ENCODE measurements at regions not wholly inside any gene's neighbourhood (a gene's known extent, or its start where the extent isn't known, plus 50 kb on each side); places are given as distances from the start of the nearest gene placed in this dataset.

DNA sequence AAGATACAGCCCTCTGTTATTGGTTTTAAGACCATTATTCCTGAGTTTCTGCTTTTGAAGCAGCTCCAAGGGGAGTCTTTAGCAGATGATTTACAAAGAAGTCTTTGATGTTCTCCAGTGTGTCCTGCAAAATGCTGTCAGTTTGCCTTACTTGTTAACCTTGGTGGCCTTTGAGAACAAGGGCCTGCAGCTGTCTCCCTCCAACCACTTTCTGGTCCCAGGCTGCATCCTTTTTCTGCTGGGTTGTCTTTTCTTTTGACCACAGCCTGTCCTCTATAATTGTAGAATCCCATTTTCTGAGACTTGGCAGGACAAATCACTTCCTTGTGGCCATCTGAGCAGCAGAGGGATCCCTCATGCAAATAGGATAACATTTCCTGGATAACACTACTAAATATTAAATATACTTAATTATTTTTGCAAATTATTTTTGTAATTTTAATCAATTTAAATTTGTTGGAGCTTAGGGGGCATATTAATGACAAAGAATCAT lies 281.4 kb downstream of the DMRT2 start:
- no peak for DNase-seq (ENCODE audit: low spot score)

- no peak for DNase-seq (ENCODE audit: low spot score)
Measured at GRCh38 chr9:1332156-1332555, 282.0 kb downstream of the DMRT2 start.

GRCh38 chr9:1335174-1335573 lies 285.0 kb downstream of the DMRT2 start:
- DNase-seq (ENCODE audit: low spot score) = no peak

DNA sequence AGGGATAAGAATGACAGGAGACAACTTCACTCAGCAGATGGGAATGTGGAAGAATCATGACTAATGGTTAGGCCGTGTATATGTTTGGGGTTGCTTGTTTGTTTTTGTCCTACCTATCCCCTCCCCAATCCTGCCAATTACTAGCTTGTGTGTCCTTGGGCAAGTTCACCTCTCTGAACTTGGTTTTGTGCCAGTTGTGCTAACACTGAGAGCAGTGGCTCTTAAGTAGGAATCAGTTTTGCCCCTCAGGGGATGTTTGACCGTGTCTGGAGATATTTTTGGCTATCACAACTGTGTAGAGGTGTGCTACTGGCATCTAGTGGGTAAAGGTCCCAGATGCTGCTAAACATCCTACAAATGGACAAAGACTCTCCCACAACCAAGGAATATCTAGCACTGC lies 287.0 kb downstream of the DMRT2 start:
- no peak for DNase-seq (ENCODE audit: low spot score)

GRCh38 chr9:1340390-1340789 lies 290.2 kb downstream of the DMRT2 start:
- no peak for DNase-seq (ENCODE audit: low spot score)

- DNase-seq (ENCODE audit: low spot score) = no peak
Measured at GRCh38 chr9:1353291-1353690, 303.1 kb downstream of the DMRT2 start.

GRCh38 chr9:1354086-1354485 lies 303.9 kb downstream of the DMRT2 start:
- no peak for DNase-seq (ENCODE audit: low spot score)

DNA sequence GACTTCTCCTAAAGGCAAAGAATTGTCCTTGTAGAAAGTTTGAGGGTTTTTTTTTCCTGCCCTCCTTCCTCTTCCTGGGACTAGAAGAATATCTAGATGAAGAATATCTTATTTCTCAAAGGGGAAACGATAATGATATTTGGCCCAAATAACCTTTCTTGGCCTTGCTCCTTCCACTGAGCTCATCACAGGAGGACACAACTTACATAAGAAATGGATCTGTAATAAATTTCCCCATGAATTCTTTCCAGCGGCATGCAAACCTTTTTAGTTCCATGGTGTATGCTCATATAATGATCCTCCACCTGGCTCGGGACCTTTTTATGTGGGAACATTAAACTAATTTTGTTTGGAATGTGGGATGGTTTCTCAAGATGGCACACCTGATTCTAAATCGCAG lies 304.4 kb downstream of the DMRT2 start:
- DNase-seq (ENCODE audit: low spot score) = no peak

DNA sequence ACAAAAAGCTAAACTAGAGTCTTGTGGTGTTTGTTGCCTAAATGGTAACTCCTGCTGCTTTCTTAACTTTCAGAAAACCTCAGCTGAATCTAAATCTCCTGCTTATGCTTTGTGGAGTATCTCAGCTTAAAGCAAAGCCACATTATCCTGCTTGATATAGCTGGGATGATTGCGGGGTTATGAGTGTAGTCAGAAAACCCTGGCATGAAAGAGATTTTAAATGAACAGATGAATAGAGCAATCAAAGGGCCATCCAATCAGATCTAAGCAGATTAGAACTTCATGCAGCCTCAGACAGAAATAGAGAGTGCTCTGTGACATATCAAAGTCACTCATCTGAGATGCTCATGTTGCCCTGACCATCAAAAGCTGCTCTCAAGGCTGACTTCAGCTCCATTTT lies 305.5 kb downstream of the DMRT2 start:
- DNase-seq (ENCODE audit: low spot score) = no peak

DNA sequence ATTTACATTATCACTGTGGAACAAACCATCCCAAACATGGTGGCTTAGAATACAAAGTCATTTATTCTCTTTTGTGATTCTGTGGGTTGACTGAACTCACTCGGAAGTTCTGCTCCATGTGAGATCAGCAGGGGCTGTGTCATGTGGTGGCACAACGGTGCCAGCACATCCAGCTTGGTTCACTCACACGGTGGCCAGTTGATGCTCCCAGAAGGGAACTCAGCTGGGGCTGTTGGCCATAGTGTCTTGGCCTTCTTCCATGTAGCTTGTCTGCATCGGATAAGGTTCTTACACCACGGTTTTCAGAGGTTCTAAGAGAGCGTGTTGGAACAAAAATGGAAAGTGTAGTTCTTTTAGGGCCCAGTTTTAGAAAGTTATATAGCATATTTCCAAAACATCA lies 312.7 kb downstream of the DMRT2 start:
- DNase-seq (ENCODE audit: low spot score) = no peak

- no peak for DNase-seq (ENCODE audit: low spot score)
Measured at GRCh38 chr9:1366276-1366675, 316.1 kb downstream of the DMRT2 start.

GRCh38 chr9:1369297-1369696 lies 319.1 kb downstream of the DMRT2 start:
- no peak for DNase-seq (ENCODE audit: low spot score)

DNA sequence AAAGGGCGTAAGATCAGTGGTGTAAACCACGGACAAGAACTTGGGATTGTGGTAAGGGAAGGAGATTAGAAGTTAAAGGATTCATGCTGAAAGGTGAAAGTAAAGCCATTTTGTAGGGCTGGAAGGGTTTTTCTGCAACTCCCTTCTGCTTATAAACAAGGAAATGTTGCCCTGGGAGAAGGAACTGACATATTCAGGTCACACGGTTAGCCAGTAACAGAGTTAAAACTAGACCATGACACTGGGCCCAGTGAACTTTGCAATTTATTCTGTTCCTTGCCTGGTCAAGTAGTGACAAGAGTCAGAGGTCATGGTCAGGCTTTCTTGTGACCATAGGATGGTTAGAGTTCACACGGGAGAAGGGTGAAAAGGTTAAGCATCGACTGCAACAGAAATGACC lies 323.3 kb downstream of the DMRT2 start:
- no peak for DNase-seq (ENCODE audit: low spot score)

DNA sequence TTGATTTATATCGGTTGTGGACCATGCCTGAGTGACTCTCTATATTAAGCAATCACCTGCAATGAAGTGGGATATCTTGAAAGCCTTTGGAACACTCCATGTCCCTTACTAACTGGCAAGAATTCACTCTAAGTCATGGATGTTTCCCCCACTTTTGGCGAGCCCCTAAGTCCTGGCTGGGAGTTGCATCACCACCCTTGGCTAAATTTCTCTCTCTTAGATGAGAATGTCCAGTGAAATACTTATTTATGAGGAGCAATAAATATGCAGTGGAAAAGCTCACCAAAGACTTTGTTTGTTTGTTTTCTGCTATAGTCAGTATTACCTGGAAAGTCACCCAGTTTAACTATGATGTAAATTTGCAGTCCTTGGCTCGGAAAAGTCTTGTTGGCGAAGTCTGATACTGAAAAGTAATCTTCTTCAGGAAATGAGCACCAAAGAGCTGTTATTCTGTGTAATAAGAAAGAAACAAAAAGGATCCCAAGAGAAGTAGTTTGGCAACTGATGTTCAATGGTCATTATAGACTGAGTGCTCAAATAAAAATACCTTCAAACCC lies 333.8 kb downstream of the DMRT2 start:
- DNase-seq (ENCODE audit: low spot score) = no peak

GRCh38 chr9:1384816-1385215 lies 334.7 kb downstream of the DMRT2 start:
- no peak for DNase-seq (ENCODE audit: low spot score)

GRCh38 chr9:1386420-1386819 lies 336.3 kb downstream of the DMRT2 start:
- no peak for DNase-seq (ENCODE audit: low spot score)

DNA sequence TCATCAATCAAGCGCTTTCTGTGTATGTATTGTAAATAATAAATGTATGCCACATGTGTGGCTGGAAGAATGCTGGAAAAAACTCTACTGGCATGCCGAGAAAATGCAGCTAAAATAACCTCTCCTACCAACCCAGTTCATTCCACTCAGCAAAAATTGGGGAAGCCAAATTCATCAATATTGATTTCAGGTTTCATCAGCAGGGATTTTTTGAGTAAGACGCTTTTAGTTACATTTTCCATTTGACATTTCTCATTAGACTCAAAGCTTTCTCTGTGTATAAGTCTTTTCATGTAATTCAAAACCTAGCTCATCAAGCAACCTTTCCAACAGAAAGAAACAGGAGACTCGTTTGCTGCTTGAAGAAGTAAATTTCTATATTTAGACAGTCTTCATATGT lies 338.1 kb downstream of the DMRT2 start:
- no peak for DNase-seq (ENCODE audit: low spot score)

- no peak for DNase-seq (ENCODE audit: low spot score)
Measured at GRCh38 chr9:1400983-1401382, 350.8 kb downstream of the DMRT2 start.

- no peak for DNase-seq (ENCODE audit: low spot score)
Measured at GRCh38 chr9:1404940-1405339, 354.8 kb downstream of the DMRT2 start.

GRCh38 chr9:1411826-1412225 lies 361.7 kb downstream of the DMRT2 start:
- DNase-seq (ENCODE audit: low spot score) = no peak

- no peak for DNase-seq (ENCODE audit: low spot score)
Measured at GRCh38 chr9:1414711-1415131, 364.6 kb downstream of the DMRT2 start.

GRCh38 chr9:1415146-1415545 lies 365.0 kb downstream of the DMRT2 start:
- no peak for DNase-seq (ENCODE audit: low spot score)

DNA sequence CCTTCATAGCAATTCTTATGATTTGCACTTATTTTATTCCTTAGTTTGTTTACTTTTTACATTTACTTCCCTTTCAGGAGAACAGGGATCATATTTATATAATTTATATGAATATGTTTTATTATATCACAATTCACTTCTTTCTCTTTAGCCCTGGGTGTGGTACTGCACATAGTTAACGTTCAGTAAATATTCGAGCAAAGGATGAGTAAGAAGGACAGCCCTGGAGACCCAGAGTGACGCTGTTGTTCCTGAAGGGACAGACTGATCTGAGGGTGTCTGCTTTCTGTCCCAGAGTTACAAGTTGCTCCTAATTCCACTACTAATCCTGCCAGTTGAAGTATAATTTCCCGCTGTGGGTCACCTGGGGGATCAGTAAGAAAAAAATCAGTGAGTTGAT lies 366.1 kb downstream of the DMRT2 start:
- no peak for DNase-seq (ENCODE audit: low spot score)

GRCh38 chr9:1421436-1421835 lies 371.3 kb downstream of the DMRT2 start:
- DNase-seq (ENCODE audit: low spot score) = no peak

GRCh38 chr9:1427875-1428274 lies 377.7 kb downstream of the DMRT2 start:
- DNase-seq (ENCODE audit: low spot score) = no peak
